Prostate gland (tissue), 2 donors: ENCODE measurements at regions not wholly inside any gene's neighbourhood (a gene's known extent, or its start where the extent isn't known, plus 50 kb on each side); places are given as distances from the start of the nearest gene placed in this dataset.

Source experiments
- DNase-seq: peaks from one replicate; pipeline ENCODE4 v3.0.0-alpha.2; 2019; ENCODE audit warnings: low spot score
- H3K27ac ChIP-seq, 2 donors: fragments of 200-600 bp; sonication (generic); 2 replicates each; pipeline ENCODE4 v1.5.1; 2017 to 2019
- H3K27me3 ChIP-seq: fragments of 200-600 bp; sonication (generic); replicated peaks from 2 replicates; pipeline ENCODE4 v1.5.1; 2019; ENCODE audit not compliant: insufficient read depth
- H3K36me3 ChIP-seq, 2 donors: fragments of 200-600 bp; sonication (generic); 1 replicate in 1 of 2; 2 replicates in 1 of 2; pipeline versions ENCODE4 v1.5.1 to v1.8.1; 2017 to 2019
- H3K4me1 ChIP-seq: fragments of 200-600 bp; sonication (generic); replicated peaks from 2 replicates; pipeline ENCODE4 v1.5.1; 2019
- H3K4me3 ChIP-seq, 2 donors: fragments of 200-600 bp; sonication (generic); 2 replicates each; pipeline ENCODE4 v1.5.1; 2017 to 2019
- H3K9me3 ChIP-seq: fragments of 200-600 bp; sonication (generic); 2 replicates; pipeline ENCODE4 v1.5.1; 2017
- POLR2A ChIP-seq: fragments of 450-650 bp; IDR thresholded peaks from one replicate; pipeline ENCODE4 v1.6.1; 2016; ENCODE audit warnings: antibody characterized with exemption, mild to moderate bottlenecking
- POLR2AphosphoS5 ChIP-seq: sonication (generic); formaldehyde crosslinking; IDR thresholded peaks from one replicate; pipeline ENCODE4 v1.6.1; 2017; ENCODE audit warnings: antibody characterized with exemption
- WGBS: methylation state at CpG from one replicate; pipeline ENCODE4 v1.1.5; 2018; 5-methylcytosine and 5-hydroxymethylcytosine counted together
- intact Hi-C: fragments of 100-400 bp; cut with DNase I; formaldehyde crosslinking; loops from one replicate; pipeline ENCODE4 v1.14.2; 2022
- TF ChIP-seq, protein P1 (sequence below), 4 experiments: fragments of 200-600 bp in 2 of 4; fragments of 450-650 bp in 2 of 4; sonication (generic) in 2 of 4; IDR thresholded peaks; 1 replicate in 3 of 4; 2 replicates in 1 of 4; pipeline ENCODE4 v1.5.1; 2016 to 2019; ENCODE audit warnings: antibody characterized with exemption in 4 of 4, mild to moderate bottlenecking in 2 of 4, moderate library complexity in 2 of 4

DNA sequence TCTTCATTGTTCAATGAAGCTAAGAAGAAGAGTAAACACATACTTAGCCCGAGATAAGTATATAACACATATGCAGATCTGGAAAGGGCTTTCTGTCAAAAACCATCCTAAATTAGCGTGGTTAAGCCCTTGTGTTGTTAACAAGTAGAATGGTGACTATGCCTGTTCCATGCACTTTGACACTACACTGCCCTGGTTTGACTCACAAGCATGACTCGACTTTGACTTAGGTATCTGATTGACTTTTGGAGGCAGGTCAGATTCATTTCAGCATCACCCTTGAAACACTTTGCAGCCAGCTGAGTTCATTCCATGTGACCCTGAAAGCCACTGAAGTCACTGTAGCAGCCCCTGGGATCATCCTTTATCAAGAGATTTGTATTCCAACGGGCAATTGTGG lies 239.8 kb downstream of the TBX18 start:
- WGBS, result 82% methylated on average over 4 of the region's 4 CpGs
- intact Hi-C loops, result no loop called here
- DNase-seq, result no peak
- no peaks in the 10 kb centered on the region for H3K4me1 ChIP-seq
- TF ChIP-seq POLR2A, result no peak
- TF ChIP-seq, protein P1, sequence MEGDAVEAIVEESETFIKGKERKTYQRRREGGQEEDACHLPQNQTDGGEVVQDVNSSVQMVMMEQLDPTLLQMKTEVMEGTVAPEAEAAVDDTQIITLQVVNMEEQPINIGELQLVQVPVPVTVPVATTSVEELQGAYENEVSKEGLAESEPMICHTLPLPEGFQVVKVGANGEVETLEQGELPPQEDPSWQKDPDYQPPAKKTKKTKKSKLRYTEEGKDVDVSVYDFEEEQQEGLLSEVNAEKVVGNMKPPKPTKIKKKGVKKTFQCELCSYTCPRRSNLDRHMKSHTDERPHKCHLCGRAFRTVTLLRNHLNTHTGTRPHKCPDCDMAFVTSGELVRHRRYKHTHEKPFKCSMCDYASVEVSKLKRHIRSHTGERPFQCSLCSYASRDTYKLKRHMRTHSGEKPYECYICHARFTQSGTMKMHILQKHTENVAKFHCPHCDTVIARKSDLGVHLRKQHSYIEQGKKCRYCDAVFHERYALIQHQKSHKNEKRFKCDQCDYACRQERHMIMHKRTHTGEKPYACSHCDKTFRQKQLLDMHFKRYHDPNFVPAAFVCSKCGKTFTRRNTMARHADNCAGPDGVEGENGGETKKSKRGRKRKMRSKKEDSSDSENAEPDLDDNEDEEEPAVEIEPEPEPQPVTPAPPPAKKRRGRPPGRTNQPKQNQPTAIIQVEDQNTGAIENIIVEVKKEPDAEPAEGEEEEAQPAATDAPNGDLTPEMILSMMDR (IDR thresholded peaks at IDR 0.05), result no peak
- no peak for TF ChIP-seq POLR2AphosphoS5
- H3K9me3 ChIP-seq, result no peaks in the 10 kb centered on the region
- H3K27me3 ChIP-seq, result no peaks in the 10 kb centered on the region
- H3K36me3 ChIP-seq, result no peaks in the 10 kb centered on the region
- H3K27ac ChIP-seq, result no peak overlapping the region
- H3K4me3 ChIP-seq, result no peak overlapping the region

- intact Hi-C loops, result no loop called here
- no peaks in the 10 kb centered on the region for H3K36me3 ChIP-seq
- H3K4me1 ChIP-seq, result no peaks in the 10 kb centered on the region
- no peak for DNase-seq
- TF ChIP-seq POLR2A (no peak), POLR2AphosphoS5 (no peak)
- TF ChIP-seq, protein P1 (IDR thresholded peaks at IDR 0.05), result no peak
- H3K4me3 ChIP-seq, result no peak overlapping the region
- no peak overlapping the region for H3K27ac ChIP-seq
- H3K27me3 ChIP-seq, result no peaks in the 10 kb centered on the region
- H3K9me3 ChIP-seq, result no peaks in the 10 kb centered on the region
Measured at GRCh38 chr6:84522135-84522549, 242.3 kb downstream of the TBX18 start.

- no peaks in the 10 kb centered on the region for H3K9me3 ChIP-seq
- H3K4me3 ChIP-seq, result no peak overlapping the region
- H3K27ac ChIP-seq, result no peak overlapping the region
- TF ChIP-seq POLR2A, result no peak
- no peak for DNase-seq
- H3K27me3 ChIP-seq, result no peaks in the 10 kb centered on the region
- no peaks in the 10 kb centered on the region for H3K36me3 ChIP-seq
- H3K4me1 ChIP-seq, result no peaks in the 10 kb centered on the region
- intact Hi-C loops, result no loop called here
- WGBS, result 20% methylated on average over 1 of the region's 1 CpG
Measured at GRCh38 chr6:84521511-84521910, 242.9 kb downstream of the TBX18 start.

DNA sequence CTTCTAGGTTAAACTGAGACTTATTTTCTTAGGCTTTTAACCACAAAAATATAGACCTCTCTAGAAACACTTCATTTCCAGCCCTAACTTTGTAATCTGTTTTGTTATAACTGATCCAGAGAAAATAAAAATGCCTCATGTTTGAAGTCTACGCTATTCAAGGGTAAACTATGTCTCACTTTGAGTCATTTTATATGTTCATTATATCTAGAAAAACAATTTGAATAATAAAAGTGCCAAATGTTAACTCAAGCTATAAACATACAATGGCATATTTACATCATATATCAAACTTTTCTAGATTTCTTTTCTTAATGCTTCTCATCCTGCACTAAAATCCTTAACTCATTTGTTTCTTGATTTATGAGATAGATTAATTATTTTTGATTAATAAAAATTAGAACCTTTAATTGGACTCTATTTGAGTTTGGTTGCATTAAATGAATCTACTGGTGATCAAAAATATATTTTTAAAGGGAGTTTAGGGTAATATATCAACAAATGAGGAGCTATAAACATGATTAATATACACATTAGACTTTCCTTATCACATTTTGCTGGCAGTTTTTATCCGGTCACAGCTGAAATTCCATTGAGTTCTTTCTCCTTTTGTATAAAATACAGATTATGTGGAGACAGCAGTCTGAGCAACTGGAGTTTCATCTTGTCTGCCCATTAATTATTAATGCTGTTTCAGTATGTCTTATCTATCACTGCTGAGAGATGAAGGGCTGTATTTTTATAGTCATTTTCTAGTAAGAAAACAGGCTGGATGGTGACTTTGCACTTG lies 246.5 kb downstream of the TBX18 start:
- TF ChIP-seq POLR2A, result no peak
- TF ChIP-seq, protein P1 (IDR thresholded peaks at IDR 0.05), result no peak
- no peak for TF ChIP-seq POLR2AphosphoS5
- H3K27ac ChIP-seq, result no peak overlapping the region
- intact Hi-C loops, result no loop called here
- no peak overlapping the region for H3K4me3 ChIP-seq
- no peak for DNase-seq
- no peaks in the 10 kb centered on the region for H3K36me3 ChIP-seq
- 21% methylated on average over 2 of the region's 2 CpGs for WGBS
- H3K27me3 ChIP-seq, result no peaks in the 10 kb centered on the region
- H3K4me1 ChIP-seq, result no peaks in the 10 kb centered on the region
- no peaks in the 10 kb centered on the region for H3K9me3 ChIP-seq

DNA sequence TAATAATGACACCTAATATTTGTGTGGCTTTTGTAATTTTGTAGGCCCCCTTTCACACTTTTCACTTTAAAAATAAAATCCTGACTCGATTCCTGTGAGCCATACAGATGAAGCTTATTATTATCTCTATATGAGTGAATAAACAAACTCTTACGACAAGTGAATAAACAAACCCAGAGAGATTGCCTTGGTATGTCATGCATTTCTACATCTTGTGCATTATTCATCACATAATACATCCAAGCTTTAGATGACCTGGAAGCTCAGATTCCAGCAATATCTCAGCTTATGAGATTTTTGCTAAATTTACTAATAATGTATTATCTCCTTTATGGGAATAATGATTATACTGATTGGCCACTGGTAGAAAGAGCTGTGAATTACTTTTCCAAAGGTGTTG lies 248.2 kb downstream of the TBX18 start:
- Histone ChIP-seq H3K27ac (no peak overlapping the region), H3K36me3 (no peaks in the 10 kb centered on the region), H3K4me1 (no peaks in the 10 kb centered on the region), H3K27me3 (no peaks in the 10 kb centered on the region), H3K4me3 (no peak overlapping the region), H3K9me3 (no peaks in the 10 kb centered on the region)
- intact Hi-C loops, result no loop called here
- DNase-seq, result no peak
- WGBS, result 69% methylated on average over 2 of the region's 2 CpGs
- TF ChIP-seq POLR2AphosphoS5 (no peak), POLR2A (no peak)
- TF ChIP-seq, protein P1 (IDR thresholded peaks at IDR 0.05), result no peak
